H9 (cell line): ENCODE measurements at regions not wholly inside any gene's neighbourhood (a gene's known extent, or its start where the extent isn't known, plus 50 kb on each side); places are given as distances from the start of the nearest gene placed in this dataset.

ENCODE experiments used
- DNase-seq: peaks from one replicate; pipeline ENCODE4 v3.0.0-alpha.2; 2017
- H2AFZ ChIP-seq: one replicate; pipeline ENCODE4 v1.6.1; 2013; ENCODE audit warnings: mild to moderate bottlenecking, low read length, control low read depth, moderate library complexity
- H2AK5ac ChIP-seq: 2 replicates; pipeline ENCODE4 v1.6.1; 2013; ENCODE audit warnings: low read length, control low read depth, mixed read lengths; ENCODE audit not compliant: insufficient read length
- H2BK120ac ChIP-seq: one replicate; pipeline ENCODE4 v1.6.1; 2013; ENCODE audit warnings: low read depth, mild to moderate bottlenecking, low read length, control low read depth, inconsistent platforms; ENCODE audit not compliant: poor library complexity, severe bottlenecking
- H2BK12ac ChIP-seq: 2 replicates; pipeline ENCODE4 v1.6.1; 2013; ENCODE audit warnings: low read length, control low read depth, mixed read lengths, low read depth; ENCODE audit not compliant: insufficient read length
- H2BK15ac ChIP-seq: 2 replicates; pipeline ENCODE4 v1.6.1; 2013; ENCODE audit warnings: low read depth, low read length, control low read depth
- H2BK20ac ChIP-seq: one replicate; pipeline ENCODE4 v1.6.1; 2013; ENCODE audit warnings: low read depth, mild to moderate bottlenecking, low read length, control low read depth, inconsistent platforms; ENCODE audit not compliant: poor library complexity, severe bottlenecking
- H2BK5ac ChIP-seq: 2 replicates; pipeline ENCODE4 v1.6.1; 2013; ENCODE audit warnings: low read length, control low read depth, mixed read lengths; ENCODE audit not compliant: insufficient read length
- H3K14ac ChIP-seq: 2 replicates; pipeline ENCODE4 v1.6.1; 2013; ENCODE audit warnings: low read length, control low read depth; ENCODE audit not compliant: insufficient read depth
- H3K18ac ChIP-seq: 2 replicates; pipeline ENCODE4 v1.6.1; 2013; ENCODE audit warnings: low read depth, mild to moderate bottlenecking, mixed read lengths, low read length, control low read depth; ENCODE audit not compliant: insufficient read length
- H3K23ac ChIP-seq: 2 replicates; pipeline ENCODE4 v1.6.1; 2013; ENCODE audit warnings: low read length, control low read depth, mixed read lengths, low read depth; ENCODE audit not compliant: insufficient read length
- H3K23me2 ChIP-seq: 2 replicates; pipeline ENCODE4 v1.6.1; 2013; ENCODE audit warnings: low read depth, mild to moderate bottlenecking, mixed read lengths, low read length, control low read depth; ENCODE audit not compliant: insufficient read length, poor library complexity, severe bottlenecking
- H3K27ac ChIP-seq: 2 replicates; pipeline ENCODE4 v1.5.1; 2013; ENCODE audit warnings: low read length, control low read depth, mixed read lengths, low read depth; ENCODE audit not compliant: insufficient read length
- H3K27me3 ChIP-seq: 2 replicates; pipeline ENCODE4 v1.6.1; 2013; ENCODE audit warnings: low read length, control low read depth, inconsistent platforms; ENCODE audit not compliant: insufficient read depth
- H3K4ac ChIP-seq: 2 replicates; pipeline ENCODE4 v1.6.1; 2013; ENCODE audit warnings: low read depth, mild to moderate bottlenecking, control low read depth, inconsistent platforms, low read length, moderate library complexity
- H3K4me1 ChIP-seq: 2 replicates; pipeline ENCODE4 v1.6.1; 2013; ENCODE audit warnings: low read length, control low read depth, inconsistent platforms; ENCODE audit not compliant: insufficient read depth
- H3K4me2 ChIP-seq: 2 replicates; pipeline ENCODE4 v1.6.1; 2013; ENCODE audit warnings: low read length, control low read depth, mixed read lengths; ENCODE audit not compliant: insufficient read length, insufficient read depth
- H3K56ac ChIP-seq: 2 replicates; pipeline ENCODE4 v1.6.1; 2013; ENCODE audit warnings: low read depth, mild to moderate bottlenecking, mixed read lengths, low read length, control low read depth; ENCODE audit not compliant: insufficient read length
- H3K79me1 ChIP-seq: 2 replicates; pipeline ENCODE4 v1.6.1; 2013; ENCODE audit warnings: low read depth, mild to moderate bottlenecking, moderate library complexity, low read length, control low read depth, inconsistent platforms; ENCODE audit not compliant: insufficient read depth, poor library complexity, severe bottlenecking
- H3K79me2 ChIP-seq: 2 replicates; pipeline ENCODE4 v1.6.1; 2013; ENCODE audit warnings: low read length, control low read depth, inconsistent platforms; ENCODE audit not compliant: insufficient read depth
- H3K9ac ChIP-seq: 2 replicates; pipeline ENCODE4 v1.6.1; 2013; ENCODE audit warnings: low read length, control low read depth, mixed read lengths; ENCODE audit not compliant: insufficient read length; ENCODE audit errors: extremely low read depth
- H3K9me3 ChIP-seq: one replicate; pipeline ENCODE4 v1.6.1; 2013; ENCODE audit warnings: low read depth, low read length, inconsistent platforms; ENCODE audit not compliant: control insufficient read depth
- H3T11ph ChIP-seq: one replicate; pipeline ENCODE4 v1.6.1; 2013; ENCODE audit warnings: mild to moderate bottlenecking, low read length, control low read depth, inconsistent platforms
- H4K20me1 ChIP-seq: one replicate; pipeline ENCODE4 v1.6.1; 2013; ENCODE audit not compliant: control insufficient read depth, insufficient read length, insufficient read depth
- H4K5ac ChIP-seq: 2 replicates; pipeline ENCODE4 v1.6.1; 2013; ENCODE audit warnings: low read depth, mild to moderate bottlenecking, mixed read lengths, low read length, control low read depth; ENCODE audit not compliant: insufficient read length
- H4K8ac ChIP-seq: replicated peaks from 2 replicates; pipeline ENCODE4 v1.6.1; 2013; ENCODE audit warnings: low read length, control low read depth, mixed read lengths, low read depth; ENCODE audit not compliant: insufficient read length
- H4K91ac ChIP-seq: 2 replicates; pipeline ENCODE4 v1.6.1; 2013; ENCODE audit warnings: low read depth, mild to moderate bottlenecking, moderate library complexity, mixed read lengths, low read length, control low read depth; ENCODE audit not compliant: insufficient read length
- H3K27ac Mint-ChIP-seq, 3 experiments: 2 replicates in 2 of 3; 3 replicates in 1 of 3; pipeline ENCODE4 v1.8.0; 2020 to 2021; ENCODE audit warnings: mixed read lengths in 3 of 3, mild to moderate bottlenecking in 1 of 3, moderate library complexity in 1 of 3
- H3K27me3 Mint-ChIP-seq: 2 replicates; pipeline ENCODE4 v1.8.0; 2021; ENCODE audit warnings: low read depth, mild to moderate bottlenecking, moderate library complexity, mixed read lengths
- H3K36me3 Mint-ChIP-seq, 3 experiments: 2 replicates in 2 of 3; 3 replicates in 1 of 3; pipeline ENCODE4 v1.8.0; 2020 to 2021; ENCODE audit warnings: low read depth in 3 of 3, mixed read lengths in 3 of 3; ENCODE audit not compliant: insufficient read depth in 1 of 3
- H3K4me1 Mint-ChIP-seq, 2 experiments: 2 replicates each; pipeline ENCODE4 v1.8.0; 2020; ENCODE audit warnings: mixed read lengths in 2 of 2
- H3K4me3 Mint-ChIP-seq, 2 experiments: 2 replicates in 1 of 2; 3 replicates in 1 of 2; pipeline ENCODE4 v1.8.0; 2020 to 2021; ENCODE audit warnings: mild to moderate bottlenecking in 2 of 2, mixed read lengths in 2 of 2, moderate library complexity in 1 of 2
- H3K9me3 Mint-ChIP-seq, 2 experiments: 2 replicates in 1 of 2; 3 replicates in 1 of 2; pipeline ENCODE4 v1.8.0; 2020; ENCODE audit warnings: mild to moderate bottlenecking in 2 of 2, mixed read lengths in 2 of 2, moderate library complexity in 1 of 2
- WGBS: extraction: QIAGEN DNeasy Blood & Tissue Kit; methylation state at CpG from one replicate; pipeline ENCODE4 v1.1.7; 2013; ENCODE audit warnings: missing lambda C conversion rate, low lambda C conversion rate, mixed read lengths; ENCODE audit not compliant: insufficient read length; ENCODE audit errors: extremely low coverage; 5-methylcytosine and 5-hydroxymethylcytosine counted together
- TF ChIP-seq, protein P1 (sequence below): fragments of 200-600 bp; sonication (generic); conservative IDR thresholded peaks from 3 replicates; pipeline ENCODE4 v1.8.0; 2021; ENCODE audit warnings: antibody characterized with exemption, mild to moderate bottlenecking

DNA sequence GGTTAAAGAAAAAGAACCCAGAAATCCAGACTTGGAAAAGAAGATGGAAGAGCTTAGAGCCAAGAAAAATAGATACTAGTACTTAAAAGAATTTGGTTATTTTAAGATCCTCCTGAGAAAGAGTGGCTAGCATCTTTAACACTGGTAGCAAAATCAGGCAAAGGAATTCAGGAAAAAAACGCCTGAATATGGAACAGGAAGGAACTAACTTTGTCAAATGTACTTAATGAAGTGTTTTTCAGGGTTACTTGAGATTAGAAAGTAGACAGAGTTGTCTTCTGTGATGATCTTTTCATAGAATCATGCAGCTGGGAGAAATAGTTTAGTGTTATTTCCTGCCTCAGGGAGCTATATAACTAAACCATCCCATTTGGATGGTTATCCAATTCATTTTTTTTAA lies 50.8 kb upstream of the SASH1 start:
- no peak overlapping the region for H2BK5ac ChIP-seq

More for the DNA sequence above, 50.8 kb upstream of the SASH1 start:
- no peak for DNase-seq
- Mint-ChIP-seq H3K9me3 (no peaks in the 10 kb centered on the region), H3K27ac (no peak overlapping the region), H3K4me1 (peaks cover 7 to 9% of the 10 kb centered on the region in 2 experiments), H3K36me3 (no peaks in the 10 kb centered on the region), H3K4me3 (no peak overlapping the region), H3K27me3 (no peaks in the 10 kb centered on the region; the same call in 1 of the 2 replicates)
- H3K9ac ChIP-seq: no peak overlapping the region
- H3T11ph ChIP-seq: no peak overlapping the region
- no peak overlapping the region for H4K91ac ChIP-seq
- no CpG with 5 or more reads among the region's 1 CpG for WGBS
- H2AFZ ChIP-seq: no peak overlapping the region
- no peaks in the 10 kb centered on the region for H3K79me1 ChIP-seq
- TF ChIP-seq, protein P1, sequence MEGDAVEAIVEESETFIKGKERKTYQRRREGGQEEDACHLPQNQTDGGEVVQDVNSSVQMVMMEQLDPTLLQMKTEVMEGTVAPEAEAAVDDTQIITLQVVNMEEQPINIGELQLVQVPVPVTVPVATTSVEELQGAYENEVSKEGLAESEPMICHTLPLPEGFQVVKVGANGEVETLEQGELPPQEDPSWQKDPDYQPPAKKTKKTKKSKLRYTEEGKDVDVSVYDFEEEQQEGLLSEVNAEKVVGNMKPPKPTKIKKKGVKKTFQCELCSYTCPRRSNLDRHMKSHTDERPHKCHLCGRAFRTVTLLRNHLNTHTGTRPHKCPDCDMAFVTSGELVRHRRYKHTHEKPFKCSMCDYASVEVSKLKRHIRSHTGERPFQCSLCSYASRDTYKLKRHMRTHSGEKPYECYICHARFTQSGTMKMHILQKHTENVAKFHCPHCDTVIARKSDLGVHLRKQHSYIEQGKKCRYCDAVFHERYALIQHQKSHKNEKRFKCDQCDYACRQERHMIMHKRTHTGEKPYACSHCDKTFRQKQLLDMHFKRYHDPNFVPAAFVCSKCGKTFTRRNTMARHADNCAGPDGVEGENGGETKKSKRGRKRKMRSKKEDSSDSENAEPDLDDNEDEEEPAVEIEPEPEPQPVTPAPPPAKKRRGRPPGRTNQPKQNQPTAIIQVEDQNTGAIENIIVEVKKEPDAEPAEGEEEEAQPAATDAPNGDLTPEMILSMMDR: no peak
- no peak overlapping the region for H3K14ac ChIP-seq
- no peak overlapping the region for H3K56ac ChIP-seq
- no peak overlapping the region for H2BK12ac ChIP-seq
- no peaks in the 10 kb centered on the region for H3K23me2 ChIP-seq
- H3K27ac ChIP-seq: no peak overlapping the region
- H4K5ac ChIP-seq: no peak overlapping the region
- H3K18ac ChIP-seq: no peak overlapping the region
- no peaks in the 10 kb centered on the region for H4K20me1 ChIP-seq
- H3K4me1 ChIP-seq: no peaks in the 10 kb centered on the region
- H4K8ac ChIP-seq: no peak overlapping the region
- H2AK5ac ChIP-seq: no peak overlapping the region
- H3K4me2 ChIP-seq: no peak overlapping the region
- H2BK120ac ChIP-seq: no peak overlapping the region
- no peak overlapping the region for H2BK15ac ChIP-seq
- no peak overlapping the region for H2BK20ac ChIP-seq
- no peaks in the 10 kb centered on the region for H3K79me2 ChIP-seq
- no peaks in the 10 kb centered on the region for H3K9me3 ChIP-seq
- no peaks in the 10 kb centered on the region for H3K27me3 ChIP-seq
- H3K23ac ChIP-seq: no peak overlapping the region
- H3K4ac ChIP-seq: no peak overlapping the region
